H9 (cell line): ENCODE measurements at regions not wholly inside any gene's neighbourhood (a gene's known extent, or its start where the extent isn't known, plus 50 kb on each side); places are given as distances from the start of the nearest gene placed in this dataset.

Source experiments
- DNase-seq: peaks from one replicate; pipeline ENCODE4 v3.0.0-alpha.2; 2017
- H2AFZ ChIP-seq: one replicate; pipeline ENCODE4 v1.6.1; 2013; ENCODE audit warnings: mild to moderate bottlenecking, low read length, control low read depth, moderate library complexity
- H2AK5ac ChIP-seq: 2 replicates; pipeline ENCODE4 v1.6.1; 2013; ENCODE audit warnings: low read length, control low read depth, mixed read lengths; ENCODE audit not compliant: insufficient read length
- H2BK120ac ChIP-seq: one replicate; pipeline ENCODE4 v1.6.1; 2013; ENCODE audit warnings: low read depth, mild to moderate bottlenecking, low read length, control low read depth, inconsistent platforms; ENCODE audit not compliant: poor library complexity, severe bottlenecking
- H2BK12ac ChIP-seq: 2 replicates; pipeline ENCODE4 v1.6.1; 2013; ENCODE audit warnings: low read length, control low read depth, mixed read lengths, low read depth; ENCODE audit not compliant: insufficient read length
- H2BK15ac ChIP-seq: 2 replicates; pipeline ENCODE4 v1.6.1; 2013; ENCODE audit warnings: low read depth, low read length, control low read depth
- H2BK20ac ChIP-seq: one replicate; pipeline ENCODE4 v1.6.1; 2013; ENCODE audit warnings: low read depth, mild to moderate bottlenecking, low read length, control low read depth, inconsistent platforms; ENCODE audit not compliant: poor library complexity, severe bottlenecking
- H2BK5ac ChIP-seq: 2 replicates; pipeline ENCODE4 v1.6.1; 2013; ENCODE audit warnings: low read length, control low read depth, mixed read lengths; ENCODE audit not compliant: insufficient read length
- H3K14ac ChIP-seq: 2 replicates; pipeline ENCODE4 v1.6.1; 2013; ENCODE audit warnings: low read length, control low read depth; ENCODE audit not compliant: insufficient read depth
- H3K18ac ChIP-seq: 2 replicates; pipeline ENCODE4 v1.6.1; 2013; ENCODE audit warnings: low read depth, mild to moderate bottlenecking, mixed read lengths, low read length, control low read depth; ENCODE audit not compliant: insufficient read length
- H3K23ac ChIP-seq: 2 replicates; pipeline ENCODE4 v1.6.1; 2013; ENCODE audit warnings: low read length, control low read depth, mixed read lengths, low read depth; ENCODE audit not compliant: insufficient read length
- H3K23me2 ChIP-seq: 2 replicates; pipeline ENCODE4 v1.6.1; 2013; ENCODE audit warnings: low read depth, mild to moderate bottlenecking, mixed read lengths, low read length, control low read depth; ENCODE audit not compliant: insufficient read length, poor library complexity, severe bottlenecking
- H3K27ac ChIP-seq: 2 replicates; pipeline ENCODE4 v1.5.1; 2013; ENCODE audit warnings: low read length, control low read depth, mixed read lengths, low read depth; ENCODE audit not compliant: insufficient read length
- H3K27me3 ChIP-seq: 2 replicates; pipeline ENCODE4 v1.6.1; 2013; ENCODE audit warnings: low read length, control low read depth, inconsistent platforms; ENCODE audit not compliant: insufficient read depth
- H3K4ac ChIP-seq: 2 replicates; pipeline ENCODE4 v1.6.1; 2013; ENCODE audit warnings: low read depth, mild to moderate bottlenecking, control low read depth, inconsistent platforms, low read length, moderate library complexity
- H3K4me1 ChIP-seq: 2 replicates; pipeline ENCODE4 v1.6.1; 2013; ENCODE audit warnings: low read length, control low read depth, inconsistent platforms; ENCODE audit not compliant: insufficient read depth
- H3K4me2 ChIP-seq: 2 replicates; pipeline ENCODE4 v1.6.1; 2013; ENCODE audit warnings: low read length, control low read depth, mixed read lengths; ENCODE audit not compliant: insufficient read length, insufficient read depth
- H3K56ac ChIP-seq: 2 replicates; pipeline ENCODE4 v1.6.1; 2013; ENCODE audit warnings: low read depth, mild to moderate bottlenecking, mixed read lengths, low read length, control low read depth; ENCODE audit not compliant: insufficient read length
- H3K79me1 ChIP-seq: 2 replicates; pipeline ENCODE4 v1.6.1; 2013; ENCODE audit warnings: low read depth, mild to moderate bottlenecking, moderate library complexity, low read length, control low read depth, inconsistent platforms; ENCODE audit not compliant: insufficient read depth, poor library complexity, severe bottlenecking
- H3K79me2 ChIP-seq: 2 replicates; pipeline ENCODE4 v1.6.1; 2013; ENCODE audit warnings: low read length, control low read depth, inconsistent platforms; ENCODE audit not compliant: insufficient read depth
- H3K9ac ChIP-seq: 2 replicates; pipeline ENCODE4 v1.6.1; 2013; ENCODE audit warnings: low read length, control low read depth, mixed read lengths; ENCODE audit not compliant: insufficient read length; ENCODE audit errors: extremely low read depth
- H3K9me3 ChIP-seq: one replicate; pipeline ENCODE4 v1.6.1; 2013; ENCODE audit warnings: low read depth, low read length, inconsistent platforms; ENCODE audit not compliant: control insufficient read depth
- H3T11ph ChIP-seq: one replicate; pipeline ENCODE4 v1.6.1; 2013; ENCODE audit warnings: mild to moderate bottlenecking, low read length, control low read depth, inconsistent platforms
- H4K20me1 ChIP-seq: one replicate; pipeline ENCODE4 v1.6.1; 2013; ENCODE audit not compliant: control insufficient read depth, insufficient read length, insufficient read depth
- H4K5ac ChIP-seq: 2 replicates; pipeline ENCODE4 v1.6.1; 2013; ENCODE audit warnings: low read depth, mild to moderate bottlenecking, mixed read lengths, low read length, control low read depth; ENCODE audit not compliant: insufficient read length
- H4K8ac ChIP-seq: replicated peaks from 2 replicates; pipeline ENCODE4 v1.6.1; 2013; ENCODE audit warnings: low read length, control low read depth, mixed read lengths, low read depth; ENCODE audit not compliant: insufficient read length
- H4K91ac ChIP-seq: 2 replicates; pipeline ENCODE4 v1.6.1; 2013; ENCODE audit warnings: low read depth, mild to moderate bottlenecking, moderate library complexity, mixed read lengths, low read length, control low read depth; ENCODE audit not compliant: insufficient read length
- H3K27ac Mint-ChIP-seq, 3 experiments: 2 replicates in 2 of 3; 3 replicates in 1 of 3; pipeline ENCODE4 v1.8.0; 2020 to 2021; ENCODE audit warnings: mixed read lengths in 3 of 3, mild to moderate bottlenecking in 1 of 3, moderate library complexity in 1 of 3
- H3K27me3 Mint-ChIP-seq: 2 replicates; pipeline ENCODE4 v1.8.0; 2021; ENCODE audit warnings: low read depth, mild to moderate bottlenecking, moderate library complexity, mixed read lengths
- H3K36me3 Mint-ChIP-seq, 3 experiments: 2 replicates in 2 of 3; 3 replicates in 1 of 3; pipeline ENCODE4 v1.8.0; 2020 to 2021; ENCODE audit warnings: low read depth in 3 of 3, mixed read lengths in 3 of 3; ENCODE audit not compliant: insufficient read depth in 1 of 3
- H3K4me1 Mint-ChIP-seq, 2 experiments: 2 replicates each; pipeline ENCODE4 v1.8.0; 2020; ENCODE audit warnings: mixed read lengths in 2 of 2
- H3K4me3 Mint-ChIP-seq, 2 experiments: 2 replicates in 1 of 2; 3 replicates in 1 of 2; pipeline ENCODE4 v1.8.0; 2020 to 2021; ENCODE audit warnings: mild to moderate bottlenecking in 2 of 2, mixed read lengths in 2 of 2, moderate library complexity in 1 of 2
- H3K9me3 Mint-ChIP-seq, 2 experiments: 2 replicates in 1 of 2; 3 replicates in 1 of 2; pipeline ENCODE4 v1.8.0; 2020; ENCODE audit warnings: mild to moderate bottlenecking in 2 of 2, mixed read lengths in 2 of 2, moderate library complexity in 1 of 2
- CTCF ChIP-seq: fragments of 200-600 bp; sonication (generic); conservative IDR thresholded peaks from 3 replicates; pipeline ENCODE4 v1.8.0; 2021; ENCODE audit warnings: antibody characterized with exemption, mild to moderate bottlenecking
- WGBS: extraction: QIAGEN DNeasy Blood & Tissue Kit; methylation state at CpG from one replicate; pipeline ENCODE4 v1.1.7; 2013; ENCODE audit warnings: missing lambda C conversion rate, low lambda C conversion rate, mixed read lengths; ENCODE audit not compliant: insufficient read length; ENCODE audit errors: extremely low coverage; 5-methylcytosine and 5-hydroxymethylcytosine counted together

DNA sequence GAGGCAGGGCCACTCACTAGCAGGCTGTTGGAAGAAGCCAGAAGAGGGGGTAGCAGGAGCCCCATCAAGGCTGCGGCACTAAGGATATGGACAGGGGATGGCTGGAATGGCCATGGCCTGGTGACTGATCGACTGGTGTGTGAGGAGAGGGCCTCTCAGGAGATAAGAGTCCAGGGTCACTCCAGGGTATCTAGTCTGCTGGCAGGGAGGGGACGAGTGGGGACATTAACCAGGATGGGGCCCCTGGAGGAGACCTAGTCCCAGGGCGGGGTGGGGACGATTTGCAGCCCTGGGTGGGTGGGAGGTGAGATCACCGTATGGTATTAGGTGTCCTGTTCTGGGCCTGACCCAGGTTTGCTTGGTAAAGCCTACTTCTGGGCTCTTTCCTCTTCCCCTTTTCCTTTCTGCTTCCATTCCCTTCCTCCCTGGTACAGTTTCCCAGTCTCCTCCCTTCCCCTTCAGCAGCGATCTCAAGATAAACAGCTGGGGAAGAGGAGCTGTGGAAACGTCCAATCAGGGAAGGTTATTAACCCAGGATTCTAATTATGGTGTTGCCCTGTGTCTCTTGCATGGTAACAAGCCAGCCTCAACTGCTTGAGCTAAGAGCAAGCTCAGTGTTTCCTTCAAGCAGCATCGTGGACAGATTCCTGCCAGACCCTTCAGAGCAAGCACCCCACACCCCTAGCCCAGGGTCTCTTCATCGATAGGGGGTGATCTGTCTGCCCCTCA lies 233.2 kb downstream of the RPS24 start:
- no peak overlapping the region for H2AFZ ChIP-seq
- H2AK5ac ChIP-seq: no peak overlapping the region
- H2BK12ac ChIP-seq: no peak overlapping the region
- H3K9ac ChIP-seq: no peak overlapping the region
- Mint-ChIP-seq H3K9me3 (peaks cover 5 to 7% of the 10 kb centered on the region in 2 experiments; a peak in 3 of 5 replicates), H3K4me1 (no peaks in the 10 kb centered on the region; a peak in 1 of 4 replicates), H3K4me3 (no peak overlapping the region), H3K27ac (no peak overlapping the region), H3K36me3 (peaks cover 0 to 4% (median 0%) of the 10 kb centered on the region in 3 experiments; a peak in 2 of 7 replicates), H3K27me3 (peaks cover 3% of the 10 kb centered on the region)
- H4K5ac ChIP-seq: no peak overlapping the region
- no peak overlapping the region for H3K23ac ChIP-seq
- H3K4me1 ChIP-seq: no peaks in the 10 kb centered on the region
- H3K4ac ChIP-seq: no peak overlapping the region
- TF ChIP-seq CTCF: no peak
- H3K79me2 ChIP-seq: no peaks in the 10 kb centered on the region
- no peak overlapping the region for H3K27ac ChIP-seq
- H3K23me2 ChIP-seq: no peaks in the 10 kb centered on the region
- H3K56ac ChIP-seq: no peak overlapping the region
- H3K4me2 ChIP-seq: no peak overlapping the region
- no peak overlapping the region for H3T11ph ChIP-seq
- H4K20me1 ChIP-seq: no peaks in the 10 kb centered on the region
- no peak overlapping the region for H4K8ac ChIP-seq
- H3K18ac ChIP-seq: no peak overlapping the region
- H2BK5ac ChIP-seq: no peak overlapping the region
- WGBS: no CpG with 5 or more reads among the region's 10 CpGs
- H3K9me3 ChIP-seq: no peaks in the 10 kb centered on the region
- no peak overlapping the region for H2BK15ac ChIP-seq
- no peak overlapping the region for H2BK20ac ChIP-seq
- no peak overlapping the region for H2BK120ac ChIP-seq
- no peak overlapping the region; the same call in 1 of the 2 replicates for H3K14ac ChIP-seq
- H3K79me1 ChIP-seq: no peaks in the 10 kb centered on the region
- DNase-seq: no peak
- H4K91ac ChIP-seq: no peak overlapping the region
- no peaks in the 10 kb centered on the region for H3K27me3 ChIP-seq
